ENCODE measurements at regions not wholly inside any gene's neighbourhood (a gene's known extent, or its start where the extent isn't known, plus 50 kb on each side); places are given as distances from the start of the nearest gene placed in this dataset.

DNA sequence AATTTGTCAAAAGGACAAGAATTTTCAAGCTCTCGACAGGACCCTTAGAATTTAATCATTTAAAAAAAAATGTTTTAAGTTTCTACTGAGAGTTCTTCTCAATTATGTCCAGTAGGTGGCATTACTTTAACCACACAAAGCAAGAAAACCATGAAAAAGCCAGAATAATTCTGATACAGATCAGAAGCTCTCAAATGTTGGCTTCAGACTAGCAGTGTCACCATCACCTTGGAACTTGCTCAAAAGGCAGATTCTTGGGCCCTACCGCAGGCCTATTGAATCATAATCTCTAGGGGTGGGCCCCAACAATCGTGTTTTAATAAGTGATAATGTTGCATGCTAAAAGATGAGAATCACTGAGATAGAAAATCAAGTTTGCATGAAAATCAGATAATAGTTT is 99.5 kb upstream of the KCNMB2 start:
- DNase-seq (no peak), ATAC-seq (peak in 3 of 4 donors; percentile 30 to 58 (median 43))
- WGBS (ENCODE audit: insufficient coverage, low coverage, low lambda C conversion rate, missing lambda C conversion rate): 28% methylated on average over 3 of the region's 3 CpGs
- Histone ChIP-seq H3K4me3 (no peak overlapping the region), H3K36me3 (no peaks in the 10 kb centered on the region), H3K27ac (no peak overlapping the region), H3K4me1 (no peaks in the 10 kb centered on the region), H3K9me3 (no peaks in the 10 kb centered on the region), H3K27me3 (no peaks in the 10 kb centered on the region)
- TF ChIP-seq POLR2A (IDR thresholded peaks at IDR 0.05): no peak
- TF ChIP-seq, protein P1, sequence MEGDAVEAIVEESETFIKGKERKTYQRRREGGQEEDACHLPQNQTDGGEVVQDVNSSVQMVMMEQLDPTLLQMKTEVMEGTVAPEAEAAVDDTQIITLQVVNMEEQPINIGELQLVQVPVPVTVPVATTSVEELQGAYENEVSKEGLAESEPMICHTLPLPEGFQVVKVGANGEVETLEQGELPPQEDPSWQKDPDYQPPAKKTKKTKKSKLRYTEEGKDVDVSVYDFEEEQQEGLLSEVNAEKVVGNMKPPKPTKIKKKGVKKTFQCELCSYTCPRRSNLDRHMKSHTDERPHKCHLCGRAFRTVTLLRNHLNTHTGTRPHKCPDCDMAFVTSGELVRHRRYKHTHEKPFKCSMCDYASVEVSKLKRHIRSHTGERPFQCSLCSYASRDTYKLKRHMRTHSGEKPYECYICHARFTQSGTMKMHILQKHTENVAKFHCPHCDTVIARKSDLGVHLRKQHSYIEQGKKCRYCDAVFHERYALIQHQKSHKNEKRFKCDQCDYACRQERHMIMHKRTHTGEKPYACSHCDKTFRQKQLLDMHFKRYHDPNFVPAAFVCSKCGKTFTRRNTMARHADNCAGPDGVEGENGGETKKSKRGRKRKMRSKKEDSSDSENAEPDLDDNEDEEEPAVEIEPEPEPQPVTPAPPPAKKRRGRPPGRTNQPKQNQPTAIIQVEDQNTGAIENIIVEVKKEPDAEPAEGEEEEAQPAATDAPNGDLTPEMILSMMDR (IDR thresholded peaks at IDR 0.05): peak; percentile 41 to 65 (median 61)
- intact Hi-C loops (cut with DNase I): loop anchor here in 1 of 2 donors (10.0 kb wide), 1 partner anchor 528 kb away; no protein-coding TSS in a partner anchor

DNA sequence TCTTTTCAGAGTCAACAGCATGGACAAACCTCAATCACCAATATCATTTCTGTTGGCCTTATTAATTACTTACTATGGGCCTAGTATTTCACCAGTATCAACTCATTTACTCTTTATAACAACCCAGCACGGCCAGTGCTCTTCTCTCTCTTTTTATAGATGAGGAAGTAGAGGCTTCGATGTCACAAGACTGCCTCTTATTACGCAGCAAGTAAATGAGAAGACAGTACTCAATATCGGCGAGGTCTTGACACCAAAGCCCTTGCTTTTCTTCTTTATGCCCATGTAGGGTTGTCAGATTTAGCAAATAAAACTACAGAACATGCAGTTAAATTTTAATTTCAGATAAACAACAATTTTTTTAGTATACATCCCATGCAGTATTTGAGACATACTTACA is 99.0 kb upstream of the KCNMB2 start:
- intact Hi-C loops (cut with DNase I): loop anchor here in 1 of 2 donors (10.0 kb wide), 1 partner anchor 528 kb away; no protein-coding TSS in a partner anchor

DNA sequence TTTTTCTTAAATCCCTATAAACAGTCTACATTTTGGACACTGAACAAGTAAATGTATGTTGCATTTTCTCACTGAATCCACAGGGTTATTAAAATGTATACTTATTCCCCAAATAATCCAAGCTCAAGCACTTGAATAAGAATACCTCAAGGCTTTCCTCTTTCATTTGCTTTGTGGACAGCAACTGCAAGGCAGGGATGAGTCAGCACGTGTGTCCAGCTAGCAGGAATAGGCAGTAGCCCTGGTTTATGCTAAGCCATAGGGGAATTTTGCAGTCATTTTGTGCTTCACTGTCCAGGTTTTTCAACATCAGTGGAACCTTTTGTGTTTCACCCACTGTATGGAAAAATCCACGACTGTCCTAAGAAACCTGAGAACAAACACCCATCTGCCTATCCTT is 96.7 kb upstream of the KCNMB2 start:
- no peaks in the 10 kb centered on the region for H3K4me1 ChIP-seq
- H3K27ac ChIP-seq: no peak overlapping the region
- intact Hi-C loops (cut with DNase I): loop anchor here in 1 of 2 donors (10.0 kb wide), 1 partner anchor 525 kb away; no protein-coding TSS in a partner anchor
- H3K4me3 ChIP-seq: no peak overlapping the region
- ATAC-seq: peak in 1 of 4 donors; percentile 40
- WGBS (ENCODE audit: insufficient coverage, low coverage, low lambda C conversion rate, missing lambda C conversion rate): 62% methylated on average over 2 of the region's 2 CpGs
- no peaks in the 10 kb centered on the region for H3K36me3 ChIP-seq
- no peaks in the 10 kb centered on the region for H3K9me3 ChIP-seq
- no peak for TF ChIP-seq POLR2A (IDR thresholded peaks at IDR 0.05)
- TF ChIP-seq, protein P1 (IDR thresholded peaks at IDR 0.05): no peak
- no peak for DNase-seq
- H3K27me3 ChIP-seq: no peaks in the 10 kb centered on the region

More for the DNA sequence above, 99.0 kb upstream of the KCNMB2 start:
- ATAC-seq (no peak), DNase-seq (no peak)
- Histone ChIP-seq H3K4me1 (no peaks in the 10 kb centered on the region), H3K27ac (no peak overlapping the region), H3K9me3 (no peaks in the 10 kb centered on the region), H3K4me3 (no peak overlapping the region), H3K36me3 (no peaks in the 10 kb centered on the region), H3K27me3 (no peaks in the 10 kb centered on the region)
- TF ChIP-seq, protein P1 (IDR thresholded peaks at IDR 0.05): no peak
- TF ChIP-seq POLR2A (IDR thresholded peaks at IDR 0.05): no peak
- WGBS (ENCODE audit: insufficient coverage, low coverage, low lambda C conversion rate, missing lambda C conversion rate): 62% methylated on average over 5 of the region's 5 CpGs

DNA sequence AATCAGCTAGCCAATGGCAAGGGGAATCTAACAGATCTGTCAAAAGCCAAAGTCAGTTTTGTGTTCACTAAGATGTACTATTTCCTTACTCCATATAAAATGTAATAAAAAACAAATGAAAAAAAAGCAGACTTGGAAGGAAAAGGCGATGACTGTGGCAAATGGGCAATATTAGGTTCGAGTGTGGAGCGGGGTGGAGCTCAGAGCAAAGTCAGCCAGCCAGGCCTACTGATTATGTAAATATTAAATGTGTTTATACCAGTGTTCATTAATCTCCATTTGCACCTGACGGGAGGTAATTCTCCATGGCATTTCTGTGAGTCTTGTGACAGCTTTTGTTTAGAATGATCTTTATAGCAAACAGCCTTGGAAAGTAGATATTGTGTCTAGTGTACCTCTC is 96.2 kb upstream of the KCNMB2 start:
- Histone ChIP-seq H3K27me3 (no peaks in the 10 kb centered on the region), H3K36me3 (no peaks in the 10 kb centered on the region), H3K9me3 (no peaks in the 10 kb centered on the region), H3K4me3 (no peak overlapping the region), H3K4me1 (no peaks in the 10 kb centered on the region), H3K27ac (no peak overlapping the region)
- intact Hi-C loops (cut with DNase I): loop anchor here in 1 of 2 donors (10.0 kb wide), 1 partner anchor 525 kb away; no protein-coding TSS in a partner anchor
- no peak for TF ChIP-seq POLR2A (IDR thresholded peaks at IDR 0.05)
- TF ChIP-seq, protein P1 (IDR thresholded peaks at IDR 0.05): no peak
- 73% methylated on average over 4 of the region's 4 CpGs for WGBS (ENCODE audit: insufficient coverage, low coverage, low lambda C conversion rate, missing lambda C conversion rate)
- ATAC-seq: no peak
- DNase-seq: no peak
